ENCODE measurements at regions not wholly inside any gene's neighbourhood (a gene's known extent, or its start where the extent isn't known, plus 50 kb on each side); places are given as distances from the start of the nearest gene placed in this dataset.
A peak's percentile ranks its signal among the peaks of the same experiment; 100 is the strongest.

- H3K4me3 ChIP-seq (ENCODE audit: control insufficient read depth, low read depth, low read length), result no peak overlapping the region
- DNase-seq (ENCODE audit: low read depth), result no peak
- TF ChIP-seq CTCF (conservative IDR thresholded peaks at IDR 0.05; ENCODE audit: control insufficient read depth, insufficient read depth, low read depth, low read length), result no peak
These were observed 259.4 kb downstream of the AUH start for GRCh38 chr9:91102269-91102668.

- peak; percentile 38 for DNase-seq (ENCODE audit: low read depth)
- H3K4me3 ChIP-seq (ENCODE audit: control insufficient read depth, low read depth, low read length), result no peak overlapping the region
- no peak for TF ChIP-seq CTCF (conservative IDR thresholded peaks at IDR 0.05; ENCODE audit: control insufficient read depth, insufficient read depth, low read depth, low read length)
These were observed 257.8 kb downstream of the AUH start for GRCh38 chr9:91103931-91104330.

- peak; percentile 40 for DNase-seq (ENCODE audit: low read depth)
- no peak for TF ChIP-seq CTCF (conservative IDR thresholded peaks at IDR 0.05; ENCODE audit: control insufficient read depth, insufficient read depth, low read depth, low read length)
These were observed 255.2 kb downstream of the AUH start for GRCh38 chr9:91106415-91107081.

GRCh38 chr9:91111226-91111625 lies 250.5 kb downstream of the AUH start:
- TF ChIP-seq CTCF (conservative IDR thresholded peaks at IDR 0.05; ENCODE audit: control insufficient read depth, insufficient read depth, low read depth, low read length), result no peak
- no peak overlapping the region for H3K4me3 ChIP-seq (ENCODE audit: control insufficient read depth, low read depth, low read length)
- DNase-seq (ENCODE audit: low read depth), result no peak

More at GRCh38 chr9:91106415-91107081, 255.2 kb downstream of the AUH start:
- no peak overlapping the region for H3K4me3 ChIP-seq (ENCODE audit: control insufficient read depth, low read depth, low read length)

GRCh38 chr9:91111876-91112275 lies 249.8 kb downstream of the AUH start:
- TF ChIP-seq CTCF (conservative IDR thresholded peaks at IDR 0.05; ENCODE audit: control insufficient read depth, insufficient read depth, low read depth, low read length), result no peak
- DNase-seq (ENCODE audit: low read depth), result no peak
- no peak overlapping the region for H3K4me3 ChIP-seq (ENCODE audit: control insufficient read depth, low read depth, low read length)

- no peak overlapping the region for H3K4me3 ChIP-seq (ENCODE audit: control insufficient read depth, low read depth, low read length)
- no peak for DNase-seq (ENCODE audit: low read depth)
- no peak for TF ChIP-seq CTCF (conservative IDR thresholded peaks at IDR 0.05; ENCODE audit: control insufficient read depth, insufficient read depth, low read depth, low read length)
These were observed 248.7 kb downstream of the AUH start for GRCh38 chr9:91113016-91113415.

- DNase-seq (ENCODE audit: low read depth), result no peak
- TF ChIP-seq CTCF (conservative IDR thresholded peaks at IDR 0.05; ENCODE audit: control insufficient read depth, insufficient read depth, low read depth, low read length), result no peak
- no peak overlapping the region for H3K4me3 ChIP-seq (ENCODE audit: control insufficient read depth, low read depth, low read length)
These were observed 247.3 kb downstream of the AUH start for GRCh38 chr9:91114450-91114849.

Data from fibroblast of mammary gland (primary cell).